SJSA1 (cell line): ENCODE measurements at regions not wholly inside any gene's neighbourhood (a gene's known extent, or its start where the extent isn't known, plus 50 kb on each side); places are given as distances from the start of the nearest gene placed in this dataset.

ENCODE experiments used
- DNase-seq, 2 experiments: peaks; one replicate each; pipeline ENCODE4 v3.0.0-alpha.2; 2015 to 2020; ENCODE audit warnings: low spot score in 2 of 2, low read depth in 1 of 2
- H3K27ac ChIP-seq: fragments of 250-450 bp; sonication (Bioruptor Pico); 2 replicates; pipeline ENCODE4 v1.5.1; 2020; ENCODE audit warnings: mild to moderate bottlenecking, moderate library complexity
- H3K27me3 ChIP-seq: fragments of 250-450 bp; sonication (Bioruptor Pico); replicated peaks from 2 replicates; pipeline ENCODE4 v1.5.1; 2020; ENCODE audit warnings: mild to moderate bottlenecking, moderate library complexity
- H3K36me3 ChIP-seq: fragments of 250-450 bp; sonication (Bioruptor Pico); 2 replicates; pipeline ENCODE4 v1.5.1; 2020; ENCODE audit warnings: mild to moderate bottlenecking
- H3K4me1 ChIP-seq: fragments of 250-450 bp; sonication (Bioruptor Pico); replicated peaks from 2 replicates; pipeline ENCODE4 v1.6.1; 2021; ENCODE audit warnings: mild to moderate bottlenecking
- H3K4me3 ChIP-seq: fragments of 250-450 bp; sonication (Bioruptor Pico); 2 replicates; pipeline ENCODE4 v1.5.1; 2020; ENCODE audit warnings: mild to moderate bottlenecking
- H3K9me3 ChIP-seq: fragments of 250-450 bp; sonication (Bioruptor Pico); replicated peaks from 2 replicates; pipeline ENCODE4 v1.5.1; 2020; ENCODE audit warnings: mild to moderate bottlenecking

DNA sequence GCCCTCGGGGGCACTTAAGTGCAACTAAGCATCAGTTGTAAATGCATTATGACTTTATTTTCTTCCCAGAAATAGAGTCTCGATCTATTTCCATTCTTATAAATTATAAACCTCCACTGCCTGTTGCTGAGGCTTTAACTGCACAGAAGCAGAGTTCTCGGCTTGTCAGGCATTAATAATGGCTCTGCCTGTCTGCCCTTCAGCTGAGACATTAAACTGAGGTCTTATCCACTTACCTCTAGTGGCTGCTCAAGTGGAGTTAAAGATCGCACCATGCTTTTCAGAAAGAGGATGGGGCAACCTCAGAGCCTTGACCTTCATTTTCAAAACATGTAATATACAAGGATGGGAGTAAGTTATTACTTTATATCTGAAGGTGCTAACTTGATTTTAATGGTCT is 597.6 kb upstream of the PRMT6 start:
- no peak overlapping the region for H3K27ac ChIP-seq
- H3K4me3 ChIP-seq = no peak overlapping the region
- DNase-seq = no peak
- 0 out of 2 replicates have a peak, but pooled peaks cover 2% of the 10 kb centered on the region for H3K9me3 ChIP-seq
- H3K27me3 ChIP-seq = no peaks in the 10 kb centered on the region
- H3K4me1 ChIP-seq = no peaks in the 10 kb centered on the region
- H3K36me3 ChIP-seq = no peaks in the 10 kb centered on the region

- Histone ChIP-seq H3K27ac (no peak overlapping the region), H3K4me3 (no peak overlapping the region), H3K27me3 (no peaks in the 10 kb centered on the region), H3K9me3 (0 out of 2 replicates have a peak, but pooled peaks cover 2% of the 10 kb centered on the region), H3K36me3 (no peaks in the 10 kb centered on the region), H3K4me1 (no peaks in the 10 kb centered on the region)
- no peak for DNase-seq
These were observed 597.1 kb upstream of the PRMT6 start for GRCh38 chr1:106459418-106459817.

GRCh38 chr1:106465666-106466065 is 590.8 kb upstream of the PRMT6 start:
- H3K4me3 ChIP-seq = no peak overlapping the region
- DNase-seq = no peak
- H3K9me3 ChIP-seq = no peaks in the 10 kb centered on the region
- H3K27me3 ChIP-seq = no peaks in the 10 kb centered on the region
- H3K36me3 ChIP-seq = no peaks in the 10 kb centered on the region
- no peak overlapping the region for H3K27ac ChIP-seq
- no peaks in the 10 kb centered on the region for H3K4me1 ChIP-seq

- Histone ChIP-seq H3K9me3 (peaks cover 4% of the 10 kb centered on the region; the same call in 1 of the 2 replicates), H3K36me3 (no peaks in the 10 kb centered on the region), H3K4me3 (no peak overlapping the region)
These were observed 575.8 kb upstream of the PRMT6 start for GRCh38 chr1:106480629-106481028.

GRCh38 chr1:106492880-106493279 is 563.6 kb upstream of the PRMT6 start:
- Histone ChIP-seq H3K27ac (no peak overlapping the region), H3K36me3 (no peaks in the 10 kb centered on the region), H3K27me3 (no peaks in the 10 kb centered on the region), H3K9me3 (peaks cover 7% of the 10 kb centered on the region), H3K4me3 (no peak overlapping the region), H3K4me1 (no peaks in the 10 kb centered on the region)
- no peak for DNase-seq

More at GRCh38 chr1:106480629-106481028, 575.8 kb upstream of the PRMT6 start:
- no peak overlapping the region for H3K27ac ChIP-seq
- DNase-seq = no peak
- H3K4me1 ChIP-seq = no peaks in the 10 kb centered on the region
- no peaks in the 10 kb centered on the region for H3K27me3 ChIP-seq

GRCh38 chr1:106494646-106495045 is 561.8 kb upstream of the PRMT6 start:
- H3K27me3 ChIP-seq = no peaks in the 10 kb centered on the region
- H3K36me3 ChIP-seq = no peaks in the 10 kb centered on the region
- DNase-seq = no peak
- H3K27ac ChIP-seq = no peak overlapping the region
- H3K4me3 ChIP-seq = no peak overlapping the region
- H3K9me3 ChIP-seq = peaks cover 7% of the 10 kb centered on the region
- H3K4me1 ChIP-seq = no peaks in the 10 kb centered on the region

GRCh38 chr1:106498238-106498637 is 558.2 kb upstream of the PRMT6 start:
- Histone ChIP-seq H3K4me1 (no peaks in the 10 kb centered on the region), H3K27ac (no peak overlapping the region), H3K9me3 (peaks cover 5% of the 10 kb centered on the region), H3K4me3 (no peak overlapping the region), H3K27me3 (no peaks in the 10 kb centered on the region), H3K36me3 (no peaks in the 10 kb centered on the region)
- no peak for DNase-seq

DNA sequence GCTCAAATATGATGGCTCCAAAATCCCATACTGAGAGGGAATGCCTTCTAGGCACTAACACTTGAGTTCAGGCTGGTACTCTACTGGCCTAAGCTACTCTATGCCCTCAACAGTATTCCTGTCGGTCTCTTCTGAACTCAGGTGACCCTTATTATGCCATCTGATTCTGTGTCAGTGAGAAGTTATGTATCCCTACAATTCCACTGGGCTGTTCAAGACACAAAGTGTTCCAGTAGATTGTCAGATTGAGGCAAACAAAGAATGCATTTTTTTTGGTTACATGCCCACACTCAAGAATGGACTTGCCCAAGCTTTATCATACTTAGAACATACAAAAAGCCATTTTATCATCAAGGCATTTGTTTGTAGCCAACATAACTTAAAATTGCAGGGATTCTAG is 553.8 kb upstream of the PRMT6 start:
- H3K9me3 ChIP-seq = peaks cover 2% of the 10 kb centered on the region; the same call in 1 of the 2 replicates
- no peak for DNase-seq
- no peaks in the 10 kb centered on the region for H3K4me1 ChIP-seq
- no peak overlapping the region for H3K27ac ChIP-seq
- H3K4me3 ChIP-seq = no peak overlapping the region
- no peaks in the 10 kb centered on the region for H3K27me3 ChIP-seq
- H3K36me3 ChIP-seq = no peaks in the 10 kb centered on the region

DNA sequence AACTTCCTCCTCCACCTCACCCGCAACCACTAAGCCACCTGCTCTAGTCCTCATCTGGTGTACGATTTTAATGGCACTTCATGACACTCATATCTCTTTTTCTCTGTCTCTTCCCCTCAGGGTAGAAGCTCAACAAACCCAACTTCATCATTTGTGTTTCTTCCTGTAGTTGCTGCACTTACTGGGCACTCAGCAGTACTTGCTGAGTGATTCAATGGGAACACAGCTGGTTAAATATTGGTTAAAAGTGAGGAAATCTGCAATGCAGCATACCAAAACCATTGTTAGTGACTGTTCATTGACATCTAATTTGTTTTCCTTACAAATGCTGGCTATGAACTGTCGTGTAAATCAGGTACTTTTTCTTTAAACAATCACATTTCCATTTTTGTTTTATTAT is 541.1 kb upstream of the PRMT6 start:
- H3K4me3 ChIP-seq = no peak overlapping the region
- no peak for DNase-seq
- no peak overlapping the region for H3K27ac ChIP-seq
- H3K27me3 ChIP-seq = no peaks in the 10 kb centered on the region
- H3K9me3 ChIP-seq = no peaks in the 10 kb centered on the region; the same call in 1 of the 2 replicates
- no peaks in the 10 kb centered on the region for H3K4me1 ChIP-seq
- H3K36me3 ChIP-seq = no peaks in the 10 kb centered on the region

GRCh38 chr1:106517224-106517623 is 539.2 kb upstream of the PRMT6 start:
- Histone ChIP-seq H3K9me3 (no peaks in the 10 kb centered on the region; the same call in 1 of the 2 replicates), H3K27ac (no peak overlapping the region), H3K4me1 (no peaks in the 10 kb centered on the region), H3K36me3 (no peaks in the 10 kb centered on the region), H3K27me3 (no peaks in the 10 kb centered on the region), H3K4me3 (no peak overlapping the region)
- no peak for DNase-seq

DNA sequence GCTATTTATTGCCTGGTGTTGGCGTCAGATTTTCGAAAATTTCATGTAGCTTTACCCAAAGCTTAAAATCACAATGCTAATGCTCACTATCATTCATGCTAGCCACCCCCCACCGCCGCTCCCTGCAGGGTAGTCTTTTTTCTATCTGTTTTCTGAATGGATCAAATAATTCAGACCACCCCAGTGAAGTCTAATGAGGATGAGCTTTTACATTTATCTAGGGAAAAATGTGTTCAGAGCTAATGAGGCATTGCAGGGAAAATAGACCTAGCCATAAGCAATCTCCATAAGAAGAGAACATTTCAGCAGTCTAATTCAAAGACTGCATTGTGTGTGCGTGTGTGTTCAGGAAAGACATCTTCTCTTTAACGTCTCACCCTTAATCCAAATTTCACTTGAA is 533.0 kb upstream of the PRMT6 start:
- Histone ChIP-seq H3K9me3 (0 out of 2 replicates have a peak, but pooled peaks cover 4% of the 10 kb centered on the region), H3K27ac (no peak overlapping the region), H3K27me3 (no peaks in the 10 kb centered on the region), H3K4me3 (no peak overlapping the region), H3K36me3 (no peaks in the 10 kb centered on the region), H3K4me1 (no peaks in the 10 kb centered on the region)
- DNase-seq = no peak

DNA sequence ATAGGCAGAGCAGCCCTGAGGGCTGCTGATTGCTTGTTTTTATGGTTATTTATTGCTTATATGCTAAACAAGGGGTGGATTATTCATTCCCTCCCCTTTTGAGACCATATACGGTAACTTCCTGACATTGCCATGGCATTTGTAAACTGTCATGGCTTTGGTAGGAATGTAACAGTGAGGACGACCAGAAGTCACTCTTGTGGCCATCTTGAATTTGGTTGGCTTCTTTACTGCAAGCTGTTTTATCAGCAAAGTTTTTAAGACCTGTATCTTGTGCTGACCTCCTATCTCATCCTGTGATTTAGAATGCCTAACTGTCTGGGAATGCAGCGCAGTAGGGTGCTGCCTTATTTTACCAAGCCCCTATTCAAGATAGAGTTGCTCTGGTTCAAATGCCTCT is 531.8 kb upstream of the PRMT6 start:
- Histone ChIP-seq H3K9me3 (0 out of 2 replicates have a peak, but pooled peaks cover 4% of the 10 kb centered on the region), H3K27me3 (no peaks in the 10 kb centered on the region), H3K4me3 (no peak overlapping the region), H3K36me3 (no peaks in the 10 kb centered on the region), H3K27ac (no peak overlapping the region), H3K4me1 (no peaks in the 10 kb centered on the region)
- no peak for DNase-seq

DNA sequence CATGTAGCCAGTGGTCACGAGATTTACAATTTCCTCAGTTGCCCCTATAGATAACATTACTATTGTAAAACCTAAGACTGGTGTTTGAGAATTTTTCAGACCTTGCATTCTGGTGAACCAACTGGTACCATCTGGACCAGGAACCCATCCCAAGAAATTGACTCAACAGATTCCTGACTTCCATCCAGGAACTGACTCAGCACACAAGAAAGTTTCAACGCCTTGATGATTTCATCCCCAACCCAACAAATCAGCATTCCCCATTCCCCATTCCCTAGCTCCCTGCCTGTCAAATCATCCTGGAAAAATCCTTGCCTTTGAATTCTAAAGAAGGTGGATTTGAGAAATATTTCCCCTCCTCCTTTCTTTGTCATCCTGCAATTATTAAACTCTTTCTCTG is 529.8 kb upstream of the PRMT6 start:
- 0 out of 2 replicates have a peak, but pooled peaks cover 5% of the 10 kb centered on the region for H3K9me3 ChIP-seq
- H3K27ac ChIP-seq = no peak overlapping the region
- no peaks in the 10 kb centered on the region for H3K36me3 ChIP-seq
- H3K4me3 ChIP-seq = no peak overlapping the region
- no peaks in the 10 kb centered on the region for H3K4me1 ChIP-seq
- DNase-seq = no peak
- H3K27me3 ChIP-seq = no peaks in the 10 kb centered on the region

- H3K27ac ChIP-seq = no peak overlapping the region
- H3K4me3 ChIP-seq = no peak overlapping the region
- peaks cover 3% of the 10 kb centered on the region; the same call in 1 of the 2 replicates for H3K9me3 ChIP-seq
- H3K27me3 ChIP-seq = no peaks in the 10 kb centered on the region
- no peak for DNase-seq
- no peaks in the 10 kb centered on the region for H3K4me1 ChIP-seq
- H3K36me3 ChIP-seq = no peaks in the 10 kb centered on the region
These were observed 521.9 kb upstream of the PRMT6 start for GRCh38 chr1:106534612-106535011.

GRCh38 chr1:106536741-106537140 is 519.7 kb upstream of the PRMT6 start:
- DNase-seq = no peak
- Histone ChIP-seq H3K27me3 (no peaks in the 10 kb centered on the region), H3K27ac (no peak overlapping the region), H3K36me3 (no peaks in the 10 kb centered on the region), H3K4me3 (no peak overlapping the region), H3K4me1 (no peaks in the 10 kb centered on the region), H3K9me3 (peaks cover 6% of the 10 kb centered on the region; the same call in 1 of the 2 replicates)
